ENCODE measurements at regions not wholly inside any gene's neighbourhood (a gene's known extent, or its start where the extent isn't known, plus 50 kb on each side); places are given as distances from the start of the nearest gene placed in this dataset.

- Histone ChIP-seq H3F3A (ENCODE audit: low read depth) (no peaks in the 10 kb centered on the region), H3K4me1 (ENCODE audit: insufficient read depth, low read length, poor library complexity, severe bottlenecking) (no peaks in the 10 kb centered on the region), H3K4me3 (ENCODE audit: low read length, poor library complexity, severe bottlenecking) (no peak overlapping the region), H3K79me2 (ENCODE audit: insufficient read depth, low read length) (no peaks in the 10 kb centered on the region), H3K9ac (ENCODE audit: low read depth, low read length, poor library complexity, severe bottlenecking) (no peak overlapping the region), H4K20me1 (ENCODE audit: insufficient read depth, low read length, poor library complexity, severe bottlenecking) (no peaks in the 10 kb centered on the region), H2AFZ (ENCODE audit: low read length) (no peak overlapping the region), H3K27me3 (ENCODE audit: insufficient read depth, low read length, poor library complexity, severe bottlenecking) (no peaks in the 10 kb centered on the region), H3K9me2 (replicated peaks; ENCODE audit: low read depth, low read length) (no peaks in the 10 kb centered on the region), H3K36me3 (ENCODE audit: insufficient read depth, low read length) (no peaks in the 10 kb centered on the region), H3K9me3 (ENCODE audit: insufficient read depth, low read depth, low read length) (no peaks in the 10 kb centered on the region), H3K4me2 (ENCODE audit: low read depth, low read length, poor library complexity, severe bottlenecking) (no peak overlapping the region)
- TF ChIP-seq CTCF (conservative IDR thresholded peaks at IDR 0.05; ENCODE audit: low read length) = no peak
- TF ChIP-seq EZH2phosphoT487 (IDR thresholded peaks at IDR 0.05; ENCODE audit: borderline replicate concordance) = no peak
These were observed 68.5 kb upstream of the SGO1 start for GRCh38 chr3:20254268-20255117.

GRCh38 chr3:20250786-20251185 is 64.8 kb upstream of the SGO1 start:
- TF ChIP-seq EZH2phosphoT487 (IDR thresholded peaks at IDR 0.05; ENCODE audit: borderline replicate concordance) = no peak
- TF ChIP-seq CTCF (conservative IDR thresholded peaks at IDR 0.05; ENCODE audit: low read length) = no peak
- Histone ChIP-seq H2AFZ (ENCODE audit: low read length) (no peak overlapping the region), H3K27me3 (ENCODE audit: insufficient read depth, low read length, poor library complexity, severe bottlenecking) (no peaks in the 10 kb centered on the region), H3K9me3 (ENCODE audit: insufficient read depth, low read depth, low read length) (no peaks in the 10 kb centered on the region), H4K20me1 (ENCODE audit: insufficient read depth, low read length, poor library complexity, severe bottlenecking) (no peaks in the 10 kb centered on the region), H3K36me3 (ENCODE audit: insufficient read depth, low read length) (no peaks in the 10 kb centered on the region), H3K4me1 (ENCODE audit: insufficient read depth, low read length, poor library complexity, severe bottlenecking) (no peaks in the 10 kb centered on the region), H3F3A (ENCODE audit: low read depth) (no peaks in the 10 kb centered on the region), H3K4me2 (ENCODE audit: low read depth, low read length, poor library complexity, severe bottlenecking) (no peak overlapping the region), H3K9ac (ENCODE audit: low read depth, low read length, poor library complexity, severe bottlenecking) (no peak overlapping the region), H3K9me2 (replicated peaks; ENCODE audit: low read depth, low read length) (no peaks in the 10 kb centered on the region), H3K79me2 (ENCODE audit: insufficient read depth, low read length) (no peaks in the 10 kb centered on the region), H3K4me3 (ENCODE audit: low read length, poor library complexity, severe bottlenecking) (no peak overlapping the region)

- H3K36me3 ChIP-seq (ENCODE audit: insufficient read depth, low read length) = no peaks in the 10 kb centered on the region
- no peaks in the 10 kb centered on the region for H3K27me3 ChIP-seq (ENCODE audit: insufficient read depth, low read length, poor library complexity, severe bottlenecking)
- H3F3A ChIP-seq (ENCODE audit: low read depth) = no peaks in the 10 kb centered on the region
- H2AFZ ChIP-seq (ENCODE audit: low read length) = no peak overlapping the region
- no peaks in the 10 kb centered on the region for H3K9me3 ChIP-seq (ENCODE audit: insufficient read depth, low read depth, low read length)
- no peaks in the 10 kb centered on the region for H3K9me2 ChIP-seq (replicated peaks; ENCODE audit: low read depth, low read length)
- H3K9ac ChIP-seq (ENCODE audit: low read depth, low read length, poor library complexity, severe bottlenecking) = no peak overlapping the region
- H3K4me2 ChIP-seq (ENCODE audit: low read depth, low read length, poor library complexity, severe bottlenecking) = no peak overlapping the region
- H3K4me1 ChIP-seq (ENCODE audit: insufficient read depth, low read length, poor library complexity, severe bottlenecking) = no peaks in the 10 kb centered on the region
- TF ChIP-seq CTCF (conservative IDR thresholded peaks at IDR 0.05; ENCODE audit: low read length) = no peak
- TF ChIP-seq EZH2phosphoT487 (IDR thresholded peaks at IDR 0.05; ENCODE audit: borderline replicate concordance) = no peak
- no peaks in the 10 kb centered on the region for H4K20me1 ChIP-seq (ENCODE audit: insufficient read depth, low read length, poor library complexity, severe bottlenecking)
- H3K79me2 ChIP-seq (ENCODE audit: insufficient read depth, low read length) = no peaks in the 10 kb centered on the region
- no peak overlapping the region for H3K4me3 ChIP-seq (ENCODE audit: low read length, poor library complexity, severe bottlenecking)
These were observed 64.3 kb upstream of the SGO1 start for GRCh38 chr3:20250314-20250713.

All from Loucy (cell line).